NCI-H2081 treated with DMSO at 0.1 percent for 48 hours (cell line): ENCODE measurements at regions not wholly inside any gene's neighbourhood (a gene's known extent, or its start where the extent isn't known, plus 50 kb on each side); places are given as distances from the start of the nearest gene placed in this dataset.

ENCODE experiments used
- DNase-seq: peaks from one replicate; lab custom pipeline; 2025; lab: John Stamatoyannopoulos, UW

- DNase-seq = no peak
These were observed 355.5 kb downstream of the EPHA4 start for GRCh38 chr2:221216636-221217035.

- DNase-seq = no peak
These were observed 346.4 kb downstream of the EPHA4 start for GRCh38 chr2:221225752-221226151.

GRCh38 chr2:221228214-221228769, 343.8 kb downstream of the EPHA4 start:
- DNase-seq = no peak

- no peak for DNase-seq
These were observed 343.0 kb downstream of the EPHA4 start for GRCh38 chr2:221229099-221229498.

- DNase-seq = no peak
These were observed 340.6 kb downstream of the EPHA4 start for GRCh38 chr2:221231511-221231910.

GRCh38 chr2:221235941-221236340, 336.2 kb downstream of the EPHA4 start:
- DNase-seq = no peak

DNA sequence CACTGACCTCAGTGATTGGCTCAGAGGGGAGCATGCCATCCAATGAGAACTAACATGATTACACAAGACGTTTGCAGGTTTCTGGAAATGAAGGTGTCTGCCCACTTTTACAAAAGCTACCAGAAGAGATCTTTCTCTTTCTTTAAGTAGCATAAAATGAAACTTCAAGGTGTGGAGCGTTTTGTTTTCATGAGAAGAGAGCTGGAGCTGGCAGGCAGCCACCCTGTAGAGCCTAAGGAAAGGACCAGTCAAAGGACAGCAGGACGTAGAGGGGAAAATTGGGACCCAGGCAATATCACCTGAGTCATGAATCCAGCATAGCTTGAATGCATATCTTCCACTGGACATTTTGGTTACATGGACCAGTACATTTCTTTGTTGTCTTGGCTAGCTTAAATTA, 331.0 kb downstream of the EPHA4 start:
- no peak for DNase-seq

GRCh38 chr2:221243771-221244170, 328.3 kb downstream of the EPHA4 start:
- DNase-seq = no peak

- DNase-seq = no peak
These were observed 327.1 kb downstream of the EPHA4 start for GRCh38 chr2:221245045-221245444.

- DNase-seq = no peak
These were observed 326.3 kb downstream of the EPHA4 start for GRCh38 chr2:221245772-221246171.

DNA sequence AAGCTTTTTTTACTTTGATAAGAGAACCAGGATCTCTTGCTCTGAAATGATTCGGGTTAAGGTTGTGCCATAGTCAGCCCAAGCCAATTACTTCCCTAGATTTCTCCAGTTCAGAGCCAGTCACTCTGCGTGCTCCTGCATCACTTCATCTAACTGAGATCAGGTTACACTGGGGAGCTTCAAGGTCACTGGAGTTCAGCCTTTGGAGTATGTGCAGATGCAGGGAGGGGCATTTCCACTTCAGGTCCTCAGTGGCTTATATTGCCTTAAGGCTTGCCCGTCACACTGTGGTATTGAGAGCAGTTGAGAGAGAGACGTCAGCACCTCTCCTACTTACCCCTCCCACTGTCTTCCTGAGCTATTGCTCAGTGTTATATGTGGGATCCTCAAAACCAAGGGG, 317.8 kb downstream of the EPHA4 start:
- no peak for DNase-seq

DNA sequence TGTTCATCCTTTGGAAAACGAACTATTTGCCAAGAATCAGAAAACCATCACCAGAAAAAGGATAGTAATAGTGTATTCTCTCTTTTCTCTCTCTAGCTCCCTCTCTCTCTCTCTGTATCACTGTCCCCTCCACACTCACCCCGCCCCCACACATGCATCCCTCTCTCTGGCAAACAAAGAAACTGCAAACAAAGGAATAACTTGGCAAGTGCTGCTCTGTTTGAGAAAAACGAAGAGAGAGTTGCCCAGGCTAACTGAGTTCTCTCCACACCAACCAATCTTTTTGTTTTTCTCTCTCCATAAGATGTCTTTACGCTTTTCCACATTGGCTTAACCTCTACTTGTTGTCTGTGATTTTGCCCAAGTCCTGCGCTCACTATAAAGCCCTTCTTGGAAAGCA, 316.2 kb downstream of the EPHA4 start:
- no peak for DNase-seq

DNA sequence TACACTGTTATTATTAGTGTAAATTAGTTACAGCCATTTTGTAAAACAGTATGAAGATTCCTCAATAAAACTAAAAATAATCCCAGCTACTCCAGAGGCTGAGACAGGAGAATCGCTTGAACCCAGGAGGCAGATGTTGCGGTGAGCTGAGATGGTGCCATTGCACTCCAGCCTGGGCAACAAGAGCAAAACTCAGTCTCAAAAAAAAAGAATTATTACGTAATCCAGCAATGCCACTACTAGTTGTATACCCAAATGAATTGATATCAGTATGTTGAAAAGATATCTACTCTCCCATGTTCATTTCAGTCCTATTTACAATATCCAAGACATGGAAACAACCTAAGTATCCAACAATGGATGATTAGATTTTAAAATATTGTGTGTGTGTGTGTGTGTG, 313.6 kb downstream of the EPHA4 start:
- no peak for DNase-seq

DNA sequence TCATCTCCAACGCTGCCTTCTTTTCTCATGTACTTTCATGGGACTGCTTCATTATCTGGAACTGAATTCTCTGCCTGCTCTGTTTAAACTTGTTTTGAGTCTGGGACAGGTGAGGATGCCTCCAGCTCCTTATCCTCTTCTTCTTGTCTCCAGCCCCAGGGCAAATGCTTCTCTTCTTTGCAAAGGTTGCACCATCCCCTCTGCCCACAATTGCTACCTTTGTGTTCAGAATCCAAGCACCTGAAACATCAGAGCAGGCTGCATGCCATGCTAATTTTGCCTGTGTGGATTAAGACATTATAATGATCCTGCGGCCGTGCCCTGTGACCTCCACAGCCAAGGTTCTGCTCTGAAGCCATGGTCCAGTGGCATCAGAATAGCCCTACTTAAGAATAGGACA, 309.5 kb downstream of the EPHA4 start:
- DNase-seq = no peak

DNA sequence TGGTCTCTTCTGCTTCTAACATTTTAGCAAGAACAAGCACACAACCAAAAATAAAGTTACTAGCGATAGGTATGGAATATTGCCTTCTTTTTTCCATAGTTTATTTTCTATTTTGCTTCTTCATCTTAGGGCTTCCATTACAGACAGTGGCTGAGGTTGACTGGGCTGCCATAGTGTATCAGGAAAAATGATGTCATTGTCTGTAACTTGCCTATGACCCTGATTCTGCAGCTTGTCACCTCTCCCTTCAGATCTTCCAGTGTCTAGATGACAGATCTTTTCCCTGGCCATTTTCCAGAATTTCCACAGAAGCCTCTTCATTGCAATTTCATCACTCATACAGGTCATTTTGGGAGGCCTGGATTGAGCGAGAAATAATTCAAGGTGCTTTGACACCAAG, 308.5 kb downstream of the EPHA4 start:
- DNase-seq = no peak

GRCh38 chr2:221264318-221264717, 307.8 kb downstream of the EPHA4 start:
- DNase-seq = no peak

GRCh38 chr2:221267773-221268425, 304.2 kb downstream of the EPHA4 start:
- no peak for DNase-seq

GRCh38 chr2:221268631-221269030, 303.5 kb downstream of the EPHA4 start:
- no peak for DNase-seq

GRCh38 chr2:221270806-221271205, 301.3 kb downstream of the EPHA4 start:
- DNase-seq = no peak

- DNase-seq = no peak
These were observed 299.4 kb downstream of the EPHA4 start for GRCh38 chr2:221272729-221273128.

- DNase-seq = no peak
These were observed 296.1 kb downstream of the EPHA4 start for GRCh38 chr2:221276033-221276432.

DNA sequence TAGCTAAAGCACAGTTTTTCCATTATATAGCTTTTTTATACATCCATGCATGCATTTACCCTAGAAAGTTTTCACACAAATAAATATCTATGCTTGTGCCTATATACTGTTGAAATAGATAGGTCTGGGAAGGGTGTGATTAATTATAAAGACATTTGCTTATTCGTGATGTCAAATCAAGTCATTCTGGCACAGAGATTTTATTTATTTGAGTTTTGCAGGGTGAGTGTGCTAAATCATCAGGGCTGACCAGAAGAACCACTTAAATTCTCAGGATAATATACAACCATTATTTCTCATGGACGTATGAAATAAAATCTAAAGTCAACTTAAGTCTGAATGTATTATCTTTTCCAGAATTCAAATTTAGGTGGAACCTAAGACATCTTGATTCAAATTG, 295.5 kb downstream of the EPHA4 start:
- no peak for DNase-seq

- no peak for DNase-seq
These were observed 289.7 kb downstream of the EPHA4 start for GRCh38 chr2:221282386-221282785.

DNA sequence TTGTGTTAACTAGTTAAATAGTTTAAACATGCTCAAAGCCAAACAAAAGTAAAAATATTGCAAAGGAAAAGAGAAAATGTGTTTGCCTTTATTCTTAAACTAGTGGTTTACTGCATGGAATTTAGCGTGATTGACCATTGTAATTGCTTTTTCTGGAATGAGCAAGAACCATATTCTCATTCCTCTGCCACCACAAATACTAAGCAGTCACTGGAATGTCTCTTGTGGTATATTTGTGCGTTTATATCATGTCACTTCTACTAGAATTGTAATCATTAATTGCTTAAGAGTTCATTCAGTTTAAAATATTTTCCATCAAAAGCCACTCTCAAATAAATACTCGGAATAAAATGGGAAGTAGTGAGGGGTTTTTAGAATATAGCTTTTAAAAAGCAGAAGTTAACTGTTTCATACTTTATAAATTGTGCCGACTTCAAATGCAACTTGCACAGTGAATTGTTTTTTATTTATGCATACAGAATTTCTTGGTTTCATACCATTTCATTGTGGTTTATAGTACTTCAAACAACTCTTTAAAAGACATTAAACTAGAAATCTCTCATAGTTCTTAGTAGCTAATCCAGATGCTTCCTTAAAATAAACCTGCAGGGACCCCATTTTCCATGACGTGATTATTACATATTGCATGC, 288.1 kb downstream of the EPHA4 start:
- no peak for DNase-seq
